ENCODE measurements at regions not wholly inside any gene's neighbourhood (a gene's known extent, or its start where the extent isn't known, plus 50 kb on each side); places are given as distances from the start of the nearest gene placed in this dataset.
"Not testable (repeated sequence)": the region's sequence is repeated elsewhere in the genome, so short reads cannot be mapped to it uniquely, and the experiment has no call there.

DNA sequence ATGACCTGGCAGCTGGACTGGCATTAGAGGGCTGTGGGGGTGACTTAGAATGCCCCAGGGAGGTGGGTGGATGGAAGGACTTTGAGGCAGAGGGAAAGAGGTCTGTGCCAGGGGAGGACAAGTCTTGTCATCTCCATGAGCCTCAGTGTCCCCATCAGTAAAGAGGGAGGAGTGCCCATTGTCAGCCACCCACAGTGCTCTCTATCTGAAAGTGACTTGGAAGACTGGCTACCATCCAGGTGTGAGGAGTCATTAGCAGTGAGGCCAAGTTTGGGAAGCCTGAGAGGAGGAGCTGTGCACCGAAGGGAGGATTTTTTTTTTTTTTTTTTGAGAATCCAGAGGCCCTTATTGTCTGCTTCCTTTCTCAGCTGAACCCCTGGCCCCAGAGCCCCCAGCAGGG is 136.3 kb upstream of the AKAP13 start:
- BruUV-seq (replicated peaks); in situ Hi-C loops (cut with HindIII; ENCODE audit: extremely low pct_ligation_motif_present, low pct_unique_long_range_greater_than_20kb); H3K4me3 ChIP-seq (replicated peaks in 1 of 3; ENCODE audit: insufficient read depth in 1 of 3, low read depth in 2 of 3, low read length in 3 of 3); FAIRE-seq; CTCF ChIA-PET (ENCODE audit: low intra/inter-chr PET ratio, low total read pairs); DNase-seq (ENCODE audit: low spot score); H3K27me3 ChIP-seq (ENCODE audit: control insufficient read depth in 1 of 2, insufficient read depth in 2 of 2, low read length in 2 of 2); H4K20me1 ChIP-seq (ENCODE audit: insufficient read depth, low read length); H3K36me3 ChIP-seq (replicated peaks in 1 of 2; ENCODE audit: control insufficient read depth in 1 of 2, insufficient read depth in 2 of 2, low read length in 2 of 2); H3K9ac ChIP-seq (ENCODE audit: insufficient read depth, low read depth, low read length); H3K9me3 ChIP-seq (ENCODE audit: low read length); H3K79me2 ChIP-seq (ENCODE audit: insufficient read depth, low read length); H3K4me2 ChIP-seq (ENCODE audit: low read depth, low read length); intact Hi-C loops (cut with micrococcal nuclease; ENCODE audit: unreplicated experiment); ATAC-seq; H3K27ac ChIP-seq (ENCODE audit: extremely low read length, insufficient read depth, low read length); POLR2A ChIA-PET; H3K4me1 ChIP-seq (ENCODE audit: insufficient read depth, low read length); H2AFZ ChIP-seq (ENCODE audit: low read length): not testable (repeated sequence)
- no CpG with 5 or more reads among the region's 1 CpG for WGBS (ENCODE audit: low lambda C conversion rate)

DNA sequence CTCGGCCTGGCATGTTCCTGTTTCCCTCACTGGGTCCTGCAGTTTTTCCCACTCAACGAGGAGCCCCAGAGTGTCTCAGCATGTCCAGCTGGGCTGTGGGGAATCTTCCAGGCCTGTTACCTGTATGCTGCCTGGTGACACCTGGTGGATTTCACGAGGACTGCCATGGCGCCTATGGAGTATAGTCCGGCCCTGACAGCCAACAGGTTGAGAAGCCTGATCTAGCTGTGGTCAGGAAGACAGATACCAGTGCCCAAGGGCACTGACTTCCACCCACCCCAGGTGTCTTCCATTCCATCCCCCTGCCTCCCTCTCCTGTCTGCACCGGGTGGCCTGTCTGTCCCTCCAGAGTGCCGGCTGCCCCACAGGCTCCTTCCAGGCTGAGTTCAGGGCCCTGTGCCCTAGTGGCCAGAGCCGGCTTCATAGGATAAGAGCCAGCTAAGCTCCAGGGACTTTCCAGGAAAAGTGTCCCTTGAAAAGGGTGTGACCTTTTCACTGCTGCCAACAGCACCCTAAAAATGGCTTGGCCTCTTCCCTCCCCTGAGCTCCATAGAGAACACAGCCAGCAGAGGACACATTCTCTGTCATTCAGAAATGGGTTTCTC is 129.4 kb upstream of the AKAP13 start:
- CTCF ChIA-PET (ENCODE audit: low intra/inter-chr PET ratio, low total read pairs); H4K20me1 ChIP-seq (ENCODE audit: insufficient read depth, low read length); H2AFZ ChIP-seq (ENCODE audit: low read length); FAIRE-seq; in situ Hi-C loops (cut with HindIII; ENCODE audit: extremely low pct_ligation_motif_present, low pct_unique_long_range_greater_than_20kb); POLR2A ChIA-PET; H3K79me2 ChIP-seq (ENCODE audit: insufficient read depth, low read length); H3K27ac ChIP-seq (ENCODE audit: extremely low read length, insufficient read depth, low read length); H3K4me1 ChIP-seq (ENCODE audit: insufficient read depth, low read length); intact Hi-C loops (cut with micrococcal nuclease; ENCODE audit: unreplicated experiment); H3K27me3 ChIP-seq (ENCODE audit: control insufficient read depth in 1 of 2, insufficient read depth in 2 of 2, low read length in 2 of 2); H3K36me3 ChIP-seq (replicated peaks in 1 of 2; ENCODE audit: control insufficient read depth in 1 of 2, insufficient read depth in 2 of 2, low read length in 2 of 2); BruUV-seq (replicated peaks); H3K9ac ChIP-seq (ENCODE audit: insufficient read depth, low read depth, low read length); H3K9me3 ChIP-seq (ENCODE audit: low read length): not testable (repeated sequence)
- TF ChIP-seq, protein P1, sequence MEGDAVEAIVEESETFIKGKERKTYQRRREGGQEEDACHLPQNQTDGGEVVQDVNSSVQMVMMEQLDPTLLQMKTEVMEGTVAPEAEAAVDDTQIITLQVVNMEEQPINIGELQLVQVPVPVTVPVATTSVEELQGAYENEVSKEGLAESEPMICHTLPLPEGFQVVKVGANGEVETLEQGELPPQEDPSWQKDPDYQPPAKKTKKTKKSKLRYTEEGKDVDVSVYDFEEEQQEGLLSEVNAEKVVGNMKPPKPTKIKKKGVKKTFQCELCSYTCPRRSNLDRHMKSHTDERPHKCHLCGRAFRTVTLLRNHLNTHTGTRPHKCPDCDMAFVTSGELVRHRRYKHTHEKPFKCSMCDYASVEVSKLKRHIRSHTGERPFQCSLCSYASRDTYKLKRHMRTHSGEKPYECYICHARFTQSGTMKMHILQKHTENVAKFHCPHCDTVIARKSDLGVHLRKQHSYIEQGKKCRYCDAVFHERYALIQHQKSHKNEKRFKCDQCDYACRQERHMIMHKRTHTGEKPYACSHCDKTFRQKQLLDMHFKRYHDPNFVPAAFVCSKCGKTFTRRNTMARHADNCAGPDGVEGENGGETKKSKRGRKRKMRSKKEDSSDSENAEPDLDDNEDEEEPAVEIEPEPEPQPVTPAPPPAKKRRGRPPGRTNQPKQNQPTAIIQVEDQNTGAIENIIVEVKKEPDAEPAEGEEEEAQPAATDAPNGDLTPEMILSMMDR (CRISPR knock-in tag; IDR thresholded peaks at IDR 0.05): peak; percentile 57
- TF ChIP-seq, protein P2, sequence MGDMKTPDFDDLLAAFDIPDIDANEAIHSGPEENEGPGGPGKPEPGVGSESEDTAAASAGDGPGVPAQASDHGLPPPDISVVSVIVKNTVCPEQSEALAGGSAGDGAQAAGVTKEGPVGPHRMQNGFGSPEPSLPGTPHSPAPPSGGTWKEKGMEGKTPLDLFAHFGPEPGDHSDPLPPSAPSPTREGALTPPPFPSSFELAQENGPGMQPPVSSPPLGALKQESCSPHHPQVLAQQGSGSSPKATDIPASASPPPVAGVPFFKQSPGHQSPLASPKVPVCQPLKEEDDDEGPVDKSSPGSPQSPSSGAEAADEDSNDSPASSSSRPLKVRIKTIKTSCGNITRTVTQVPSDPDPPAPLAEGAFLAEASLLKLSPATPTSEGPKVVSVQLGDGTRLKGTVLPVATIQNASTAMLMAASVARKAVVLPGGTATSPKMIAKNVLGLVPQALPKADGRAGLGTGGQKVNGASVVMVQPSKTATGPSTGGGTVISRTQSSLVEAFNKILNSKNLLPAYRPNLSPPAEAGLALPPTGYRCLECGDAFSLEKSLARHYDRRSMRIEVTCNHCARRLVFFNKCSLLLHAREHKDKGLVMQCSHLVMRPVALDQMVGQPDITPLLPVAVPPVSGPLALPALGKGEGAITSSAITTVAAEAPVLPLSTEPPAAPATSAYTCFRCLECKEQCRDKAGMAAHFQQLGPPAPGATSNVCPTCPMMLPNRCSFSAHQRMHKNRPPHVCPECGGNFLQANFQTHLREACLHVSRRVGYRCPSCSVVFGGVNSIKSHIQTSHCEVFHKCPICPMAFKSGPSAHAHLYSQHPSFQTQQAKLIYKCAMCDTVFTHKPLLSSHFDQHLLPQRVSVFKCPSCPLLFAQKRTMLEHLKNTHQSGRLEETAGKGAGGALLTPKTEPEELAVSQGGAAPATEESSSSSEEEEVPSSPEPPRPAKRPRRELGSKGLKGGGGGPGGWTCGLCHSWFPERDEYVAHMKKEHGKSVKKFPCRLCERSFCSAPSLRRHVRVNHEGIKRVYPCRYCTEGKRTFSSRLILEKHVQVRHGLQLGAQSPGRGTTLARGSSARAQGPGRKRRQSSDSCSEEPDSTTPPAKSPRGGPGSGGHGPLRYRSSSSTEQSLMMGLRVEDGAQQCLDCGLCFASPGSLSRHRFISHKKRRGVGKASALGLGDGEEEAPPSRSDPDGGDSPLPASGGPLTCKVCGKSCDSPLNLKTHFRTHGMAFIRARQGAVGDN (CRISPR knock-in tag; IDR thresholded peaks at IDR 0.05): peak; percentile 30; the same call in 1 of the 2 replicates
- TF ChIP-seq ZFX (CRISPR knock-in tag; IDR thresholded peaks at IDR 0.05; ENCODE audit: low read depth) (peak; percentile 27; the same call in 1 of the 2 replicates), STAG1 (CRISPR knock-in tag; IDR thresholded peaks at IDR 0.05) (0 out of 2 replicates have a peak, but pooled peaks have one; percentile 27), SMC3 (IDR thresholded peaks at IDR 0.05; ENCODE audit: low read length) (peak; percentile 32; the same call in 1 of the 2 replicates), RAD21 (CRISPR knock-in tag; IDR thresholded peaks at IDR 0.05) (peak; percentile 48)
- 0 out of 3 replicates have a peak, but pooled peaks have one; percentile 33 for ATAC-seq
- WGBS (ENCODE audit: low lambda C conversion rate): 0% methylated on average over 4 of the region's 8 CpGs
- peak overlapping the region in 1 of 3 experiments; percentile 25; a peak in 1 of 6 replicates for H3K4me3 ChIP-seq (replicated peaks in 1 of 3; ENCODE audit: insufficient read depth in 1 of 3, low read depth in 2 of 3, low read length in 3 of 3)
- DNase-seq (ENCODE audit: low spot score): peak; percentile 54
- H3K4me2 ChIP-seq (ENCODE audit: low read depth, low read length): peak overlapping the region; percentile 67
